GM23338 (cell line): ENCODE measurements at regions not wholly inside any gene's neighbourhood (a gene's known extent, or its start where the extent isn't known, plus 50 kb on each side); places are given as distances from the start of the nearest gene placed in this dataset.

Source experiments
- ATAC-seq: fragments of 200-7000 bp; cut with Tn5 transposase; 3 replicates; pipeline ENCODE4 v1.9.1; 2020
- DNase-seq: peaks from one replicate; pipeline ENCODE4 v3.0.0-alpha.2; 2015; ENCODE audit warnings: low spot score
- H2AFZ ChIP-seq: fragments of 200-600 bp; sonication (generic); 2 replicates; pipeline ENCODE4 v1.8.0; 2016; ENCODE audit warnings: antibody characterized with exemption, mild to moderate bottlenecking, moderate library complexity
- H3F3A ChIP-seq: fragments of 200-600 bp; sonication (generic); replicated peaks from 2 replicates; pipeline ENCODE4 v1.8.0; 2017; ENCODE audit warnings: antibody characterized with exemption, mixed run types, low read depth
- H3K27ac ChIP-seq: fragments of 200-600 bp; sonication (generic); 2 replicates; pipeline ENCODE4 v1.6.1; 2016; ENCODE audit warnings: low read depth
- H3K27me3 ChIP-seq: fragments of 200-600 bp; sonication (generic); 2 replicates; pipeline ENCODE4 v1.8.0; 2016; ENCODE audit warnings: mild to moderate bottlenecking, mixed run types, moderate library complexity; ENCODE audit not compliant: insufficient read depth
- H3K36me3 ChIP-seq: fragments of 200-600 bp; sonication (generic); 2 replicates; pipeline ENCODE4 v1.8.0; 2016; ENCODE audit warnings: mild to moderate bottlenecking; ENCODE audit not compliant: insufficient read depth
- H3K4me1 ChIP-seq: fragments of 200-600 bp; sonication (generic); 2 replicates; pipeline ENCODE4 v1.8.0; 2016; ENCODE audit warnings: mild to moderate bottlenecking, moderate library complexity; ENCODE audit not compliant: insufficient read depth
- H3K4me2 ChIP-seq: fragments of 200-600 bp; sonication (generic); 2 replicates; pipeline ENCODE4 v1.7.1; 2017; ENCODE audit warnings: mixed run types
- H3K4me3 ChIP-seq: fragments of 200-600 bp; sonication (generic); 2 replicates; pipeline ENCODE4 v1.6.1; 2016; ENCODE audit warnings: mixed run types
- H3K79me2 ChIP-seq: fragments of 200-600 bp; sonication (generic); replicated peaks from 2 replicates; pipeline ENCODE4 v1.8.0; 2017; ENCODE audit warnings: mild to moderate bottlenecking; ENCODE audit not compliant: insufficient read depth
- H3K9me2 ChIP-seq: fragments of 200-600 bp; sonication (generic); 2 replicates; pipeline ENCODE4 v1.8.0; 2017; ENCODE audit not compliant: insufficient read depth
- H4K20me1 ChIP-seq: fragments of 200-600 bp; sonication (generic); replicated peaks from 2 replicates; pipeline ENCODE4 v1.8.0; 2017; ENCODE audit warnings: mild to moderate bottlenecking; ENCODE audit not compliant: insufficient read depth
- H3K27ac Mint-ChIP-seq: 2 replicates; pipeline ENCODE4 v1.8.0; 2020; ENCODE audit warnings: inconsistent platforms, mild to moderate bottlenecking, moderate library complexity, mixed read lengths
- H3K27me3 Mint-ChIP-seq: 3 replicates; pipeline ENCODE4 v1.8.0; 2022; ENCODE audit warnings: low read depth, mild to moderate bottlenecking, moderate library complexity, mixed read lengths, inconsistent platforms; ENCODE audit not compliant: insufficient read depth, poor library complexity
- H3K36me3 Mint-ChIP-seq: 3 replicates; pipeline ENCODE4 v1.8.0; 2021; ENCODE audit warnings: low read depth, mild to moderate bottlenecking, inconsistent platforms, moderate library complexity, mixed read lengths
- H3K4me1 Mint-ChIP-seq: 3 replicates; pipeline ENCODE4 v1.8.0; 2020; ENCODE audit warnings: mild to moderate bottlenecking, inconsistent platforms, mixed read lengths
- H3K4me3 Mint-ChIP-seq: 3 replicates; pipeline ENCODE4 v1.8.0; 2021; ENCODE audit warnings: moderate library complexity, mild to moderate bottlenecking, inconsistent platforms, mixed read lengths
- H3K9me3 Mint-ChIP-seq: 3 replicates; pipeline ENCODE4 v1.8.0; 2020; ENCODE audit warnings: moderate library complexity, mild to moderate bottlenecking, inconsistent platforms, mixed read lengths
- CREB1 ChIP-seq: fragments of 250-450 bp; sonication (Bioruptor Pico); IDR thresholded peaks from 2 replicates; pipeline ENCODE4 v1.5.0; 2020; ENCODE audit warnings: low read depth, mild to moderate bottlenecking, moderate library complexity
- ETS1 ChIP-seq: IDR thresholded peaks from 2 replicates; pipeline ENCODE4 v1.6.1; 2016; ENCODE audit warnings: antibody characterized with exemption
- EZH2 ChIP-seq: fragments of 200-600 bp; sonication (generic); IDR thresholded peaks from one replicate; pipeline ENCODE4 v1.8.0; 2017; ENCODE audit warnings: antibody characterized with exemption, mild to moderate bottlenecking, low read depth; ENCODE audit not compliant: unreplicated experiment
- EZH2phosphoT487 ChIP-seq: fragments of 200-600 bp; sonication (generic); IDR thresholded peaks from one replicate; pipeline ENCODE4 v1.8.1; 2018; ENCODE audit warnings: antibody characterized with exemption; ENCODE audit not compliant: unreplicated experiment
- NANOG ChIP-seq: IDR thresholded peaks from 2 replicates; pipeline ENCODE4 v1.6.1; 2016; ENCODE audit warnings: antibody characterized with exemption, borderline replicate concordance
- POLR2AphosphoS5 ChIP-seq: IDR thresholded peaks from 2 replicates; pipeline ENCODE4 v1.6.1; 2016; ENCODE audit warnings: antibody characterized with exemption, low read depth
- REST ChIP-seq: IDR thresholded peaks from one replicate; pipeline ENCODE4 v1.6.1; 2018; ENCODE audit warnings: antibody characterized with exemption; ENCODE audit not compliant: unreplicated experiment
- STAT1 ChIP-seq: IDR thresholded peaks from one replicate; pipeline ENCODE4 v1.6.1; 2016; ENCODE audit warnings: antibody characterized with exemption; ENCODE audit not compliant: unreplicated experiment
- ZNF114 ChIP-seq: fragments of 250-450 bp; sonication (Bioruptor Pico); IDR thresholded peaks from 2 replicates; pipeline ENCODE4 v1.5.0; 2020; ENCODE audit warnings: mild to moderate bottlenecking, moderate library complexity
- ZNF331 ChIP-seq: fragments of 250-450 bp; sonication (Bioruptor Pico); IDR thresholded peaks from 2 replicates; pipeline ENCODE4 v1.5.0; 2020; ENCODE audit warnings: low read depth, mild to moderate bottlenecking, moderate library complexity
- ZNF462 ChIP-seq: fragments of 250-450 bp; sonication (Bioruptor Pico); IDR thresholded peaks from 2 replicates; pipeline ENCODE4 v1.5.0; 2020; ENCODE audit warnings: mild to moderate bottlenecking, moderate library complexity

- no peak for TF ChIP-seq REST
- no peak for TF ChIP-seq EZH2
Measured at GRCh38 chr10:83677795-83678194, 461.5 kb upstream of the GHITM start (continued).

GRCh38 chr10:83678850-83679249 lies 460.5 kb upstream of the GHITM start:
- H3K36me3 Mint-ChIP-seq = no peaks in the 10 kb centered on the region
- ATAC-seq (no peak), DNase-seq (no peak)
- H3K9me3 Mint-ChIP-seq = no peaks in the 10 kb centered on the region
- Histone ChIP-seq H2AFZ (no peak overlapping the region), H3K79me2 (no peaks in the 10 kb centered on the region), H3K4me2 (no peak overlapping the region), H3F3A (no peaks in the 10 kb centered on the region), H3K36me3 (no peaks in the 10 kb centered on the region), H4K20me1 (no peaks in the 10 kb centered on the region), H3K4me1 (no peaks in the 10 kb centered on the region), H3K27ac (no peak overlapping the region), H3K27me3 (no peaks in the 10 kb centered on the region), H3K9me2 (0 out of 2 replicates have a peak, but pooled peaks cover 2% of the 10 kb centered on the region), H3K4me3 (no peak overlapping the region)
- H3K27ac Mint-ChIP-seq = no peak overlapping the region
- H3K4me1 Mint-ChIP-seq = peaks cover 7% of the 10 kb centered on the region
- no peak overlapping the region for H3K4me3 Mint-ChIP-seq
- H3K27me3 Mint-ChIP-seq = no peaks in the 10 kb centered on the region
- TF ChIP-seq ETS1 (no peak), REST (no peak), EZH2 (no peak), ZNF114 (CRISPR knock-in tag) (no peak), CREB1 (CRISPR knock-in tag) (no peak), EZH2phosphoT487 (no peak), NANOG (no peak), ZNF462 (CRISPR knock-in tag) (no peak), STAT1 (no peak), POLR2AphosphoS5 (no peak), ZNF331 (CRISPR knock-in tag) (no peak)
